ENCODE measurements at regions not wholly inside any gene's neighbourhood (a gene's known extent, or its start where the extent isn't known, plus 50 kb on each side); places are given as distances from the start of the nearest gene placed in this dataset.

DNA sequence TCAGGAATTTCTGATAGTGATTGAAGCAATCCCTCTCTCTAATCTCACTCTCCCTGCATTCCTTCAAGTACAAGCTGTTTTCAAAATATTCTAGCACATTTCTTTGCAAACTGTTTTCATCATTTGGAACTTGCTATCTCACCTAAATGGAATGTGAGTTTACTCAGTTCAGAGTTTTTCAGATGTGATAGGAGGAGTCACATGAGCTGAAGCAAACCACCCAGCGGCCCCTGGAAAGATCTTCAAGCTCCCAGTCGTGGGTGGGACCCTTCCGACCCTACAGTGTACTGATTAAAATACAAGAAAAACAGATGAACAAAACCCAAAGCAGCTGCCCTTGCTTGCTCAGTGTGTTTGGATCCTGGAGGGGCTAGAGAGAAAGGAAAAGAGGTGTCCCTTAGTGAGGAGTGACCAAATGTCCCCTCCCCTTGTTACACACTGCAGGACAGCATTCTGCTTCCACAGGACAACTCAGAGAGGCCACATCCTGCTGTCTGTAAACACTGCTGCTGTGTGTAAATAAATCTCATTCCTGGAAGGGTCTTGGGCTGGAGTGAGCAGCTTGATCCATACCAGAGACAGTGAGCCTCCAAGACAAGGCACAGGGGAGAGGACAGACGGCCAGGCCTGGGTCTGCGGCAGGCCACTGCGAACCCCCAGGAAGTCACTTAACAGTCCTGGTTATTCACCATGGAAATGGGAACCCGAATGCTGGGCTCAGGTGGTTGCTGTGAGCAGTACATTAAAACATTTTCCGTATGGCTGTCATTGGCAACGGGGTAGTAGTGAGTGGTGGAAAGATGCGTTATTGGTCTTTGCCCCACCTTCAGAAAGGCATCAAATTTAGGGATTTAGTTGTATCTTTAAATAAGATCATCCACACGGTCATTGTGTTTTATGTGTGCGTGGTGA, 229.2 kb downstream of the RHOU start:
- Histone ChIP-seq H3K9me3 (ENCODE audit: low read length) (no peaks in the 10 kb centered on the region), H3K27me3 (ENCODE audit: control insufficient read depth in 1 of 2, insufficient read depth in 2 of 2, low read length in 2 of 2) (no peaks in the 10 kb centered on the region), H3K4me2 (ENCODE audit: low read depth, low read length) (peak overlapping the region; percentile 74), H2AFZ (ENCODE audit: low read length) (peak overlapping the region; percentile 67), H3K4me3 (replicated peaks in 1 of 3; ENCODE audit: insufficient read depth in 1 of 3, low read depth in 2 of 3, low read length in 3 of 3) (peak overlapping the region; percentile 9 to 39 (median 36); a peak in 5 of 6 replicates), H3K9ac (ENCODE audit: insufficient read depth, low read depth, low read length) (peak overlapping the region; percentile 58), H4K20me1 (ENCODE audit: insufficient read depth, low read length) (no peaks in the 10 kb centered on the region), H3K4me1 (ENCODE audit: insufficient read depth, low read length) (peaks cover 44% of the 10 kb centered on the region), H3K79me2 (ENCODE audit: insufficient read depth, low read length) (no peaks in the 10 kb centered on the region), H3K36me3 (replicated peaks in 1 of 2; ENCODE audit: control insufficient read depth in 1 of 2, insufficient read depth in 2 of 2, low read length in 2 of 2) (no peaks in the 10 kb centered on the region), H3K27ac (ENCODE audit: extremely low read length, insufficient read depth, low read length) (peak overlapping the region; percentile 64)
- WGBS (ENCODE audit: low lambda C conversion rate) = 34% methylated on average over 12 of the region's 12 CpGs
- FAIRE-seq (peak; percentile 60), ATAC-seq (peak; percentile 97), DNase-seq (ENCODE audit: low spot score) (peak; percentile 88)
- TSS peak; percentile 98 for BruUV-seq (replicated peaks)
- in situ Hi-C loops (cut with HindIII; ENCODE audit: extremely low pct_ligation_motif_present, low pct_unique_long_range_greater_than_20kb) (no loop called here), intact Hi-C loops (cut with micrococcal nuclease; ENCODE audit: unreplicated experiment) (loop anchor here (1.0 to 10.0 kb wide), 3 partner anchors 29 to 230 kb away; partner anchors contain the start of gene RHOU)
- ChIA-PET POLR2A (interaction anchor here (0.7 to 2.0 kb wide), 32 partner anchors 9 to 265 kb away, joined by 3 to 33 read pairs (median 5); partner anchors contain the start of gene RHOU), CTCF (ENCODE audit: low intra/inter-chr PET ratio, low total read pairs) (no interaction called here)
- TF ChIP-seq SOX5 (CRISPR knock-in tag; IDR thresholded peaks at IDR 0.05; ENCODE audit: borderline replicate concordance) (peak; percentile 65; the same call in 1 of the 2 replicates), ZNF264 (CRISPR knock-in tag; IDR thresholded peaks at IDR 0.05) (peak; percentile 7; the same call in 1 of the 2 replicates), SP5 (CRISPR knock-in tag; IDR thresholded peaks at IDR 0.05; ENCODE audit: borderline replicate concordance, low read depth) (peak; percentile 62), CBX5 (CRISPR knock-in tag; IDR thresholded peaks at IDR 0.05; ENCODE audit: borderline replicate concordance) (peak; percentile 78; the same call in 1 of the 2 replicates), ZMYM3 (CRISPR knock-in tag; IDR thresholded peaks at IDR 0.05) (0 out of 2 replicates have a peak, but pooled peaks have one; percentile 51), GATAD1 (CRISPR knock-in tag; IDR thresholded peaks at IDR 0.05) (0 out of 2 replicates have a peak, but pooled peaks have one; percentile 23), ZNF501 (CRISPR knock-in tag; IDR thresholded peaks at IDR 0.05) (peak; percentile 61; the same call in 1 of the 2 replicates), ZNF644 (CRISPR knock-in tag; IDR thresholded peaks at IDR 0.05; ENCODE audit: low read depth) (peak; percentile 9; the same call in 1 of the 2 replicates), AGO2 (optimal IDR thresholded peaks at IDR 0.05; ENCODE audit: low read depth, low read length) (no peak), KDM6A (CRISPR knock-in tag; IDR thresholded peaks at IDR 0.05; ENCODE audit: low read depth) (peak; percentile 81), REXO4 (CRISPR knock-in tag; IDR thresholded peaks at IDR 0.05; ENCODE audit: borderline replicate concordance) (no peak; the same call in 1 of the 2 replicates), RXRB (CRISPR knock-in tag; IDR thresholded peaks at IDR 0.05; ENCODE audit: borderline replicate concordance) (peak; percentile 75), GTF3A (CRISPR knock-in tag; conservative IDR thresholded peaks at IDR 0.05) (no peak), ZNF619 (CRISPR knock-in tag; IDR thresholded peaks at IDR 0.05) (0 out of 2 replicates have a peak, but pooled peaks have one; percentile 67), ZNF337 (CRISPR knock-in tag; IDR thresholded peaks at IDR 0.05; ENCODE audit: borderline replicate concordance, low read depth) (no peak), KLF16 (CRISPR knock-in tag; IDR thresholded peaks at IDR 0.05) (peak in 1 of 2 experiments; percentile 40; a peak in 1 of 4 replicates)
- TF ChIP-seq, protein P1, sequence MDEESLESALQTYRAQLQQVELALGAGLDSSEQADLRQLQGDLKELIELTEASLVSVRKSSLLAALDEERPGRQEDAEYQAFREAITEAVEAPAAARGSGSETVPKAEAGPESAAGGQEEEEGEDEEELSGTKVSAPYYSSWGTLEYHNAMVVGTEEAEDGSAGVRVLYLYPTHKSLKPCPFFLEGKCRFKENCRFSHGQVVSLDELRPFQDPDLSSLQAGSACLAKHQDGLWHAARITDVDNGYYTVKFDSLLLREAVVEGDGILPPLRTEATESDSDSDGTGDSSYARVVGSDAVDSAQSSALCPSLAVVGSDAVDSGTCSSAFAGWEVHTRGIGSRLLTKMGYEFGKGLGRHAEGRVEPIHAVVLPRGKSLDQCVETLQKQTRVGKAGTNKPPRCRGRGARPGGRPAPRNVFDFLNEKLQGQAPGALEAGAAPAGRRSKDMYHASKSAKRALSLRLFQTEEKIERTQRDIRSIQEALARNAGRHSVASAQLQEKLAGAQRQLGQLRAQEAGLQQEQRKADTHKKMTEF (CRISPR knock-in tag; IDR thresholded peaks at IDR 0.05) = peak; percentile 49; the same call in 1 of the 2 replicates
- TF ChIP-seq, protein P2, sequence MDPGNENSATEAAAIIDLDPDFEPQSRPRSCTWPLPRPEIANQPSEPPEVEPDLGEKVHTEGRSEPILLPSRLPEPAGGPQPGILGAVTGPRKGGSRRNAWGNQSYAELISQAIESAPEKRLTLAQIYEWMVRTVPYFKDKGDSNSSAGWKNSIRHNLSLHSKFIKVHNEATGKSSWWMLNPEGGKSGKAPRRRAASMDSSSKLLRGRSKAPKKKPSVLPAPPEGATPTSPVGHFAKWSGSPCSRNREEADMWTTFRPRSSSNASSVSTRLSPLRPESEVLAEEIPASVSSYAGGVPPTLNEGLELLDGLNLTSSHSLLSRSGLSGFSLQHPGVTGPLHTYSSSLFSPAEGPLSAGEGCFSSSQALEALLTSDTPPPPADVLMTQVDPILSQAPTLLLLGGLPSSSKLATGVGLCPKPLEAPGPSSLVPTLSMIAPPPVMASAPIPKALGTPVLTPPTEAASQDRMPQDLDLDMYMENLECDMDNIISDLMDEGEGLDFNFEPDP (CRISPR knock-in tag; conservative IDR thresholded peaks at IDR 0.05) = no peak
- TF ChIP-seq, protein P3, sequence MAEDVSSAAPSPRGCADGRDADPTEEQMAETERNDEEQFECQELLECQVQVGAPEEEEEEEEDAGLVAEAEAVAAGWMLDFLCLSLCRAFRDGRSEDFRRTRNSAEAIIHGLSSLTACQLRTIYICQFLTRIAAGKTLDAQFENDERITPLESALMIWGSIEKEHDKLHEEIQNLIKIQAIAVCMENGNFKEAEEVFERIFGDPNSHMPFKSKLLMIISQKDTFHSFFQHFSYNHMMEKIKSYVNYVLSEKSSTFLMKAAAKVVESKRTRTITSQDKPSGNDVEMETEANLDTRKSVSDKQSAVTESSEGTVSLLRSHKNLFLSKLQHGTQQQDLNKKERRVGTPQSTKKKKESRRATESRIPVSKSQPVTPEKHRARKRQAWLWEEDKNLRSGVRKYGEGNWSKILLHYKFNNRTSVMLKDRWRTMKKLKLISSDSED (CRISPR knock-in tag; IDR thresholded peaks at IDR 0.05) = no peak

Measured in HepG2 (cell line).